Panc1 (cell line): ENCODE measurements at regions not wholly inside any gene's neighbourhood (a gene's known extent, or its start where the extent isn't known, plus 50 kb on each side); places are given as distances from the start of the nearest gene placed in this dataset.

ENCODE experiments used
- ATAC-seq: fragments of 200-7000 bp; cut with Tn5 transposase; 2 replicates; pipeline ENCODE4 v1.9.1; 2020; ENCODE audit warnings: mild to moderate bottlenecking, moderate library complexity
- BruUV-seq: library from RNA; stranded (reverse); fragments of 400-500 nt; replicated peaks from 2 replicates; lab custom pipeline; 2021; lab: Mats Ljungman, UMichigan
- CTCF ChIA-PET: fragments of 300-600 bp; sonication (Branson Sonifier 250); formaldehyde crosslinking; loops from one replicate; lab custom pipeline; 2022; ENCODE audit warnings: antibody characterized with exemption; lab: Charles Lee
- POLR2A ChIA-PET: fragments of 300-600 bp; sonication (Branson Sonifier 250); formaldehyde crosslinking; loops from one replicate; lab custom pipeline; 2022; ENCODE audit warnings: antibody characterized with exemption; lab: Charles Lee
- DNase-seq: peaks from one replicate; pipeline ENCODE4 v3.0.0-alpha.2; 2010; ENCODE audit warnings: low read depth, low spot score
- H3K27ac ChIP-seq: 2 replicates; pipeline ENCODE4 v1.5.1; 2011; ENCODE audit warnings: mild to moderate bottlenecking, low read length, inconsistent platforms
- H3K27me3 ChIP-seq: fragments of 200-500 bp; sonication (Bioruptor generic); 2 replicates; pipeline ENCODE4 v1.6.0; 2014; ENCODE audit warnings: low read length, inconsistent platforms; ENCODE audit not compliant: control insufficient read depth, insufficient read depth
- H3K36me3 ChIP-seq: fragments of 200-500 bp; sonication (Bioruptor generic); 2 replicates; pipeline ENCODE4 v1.5.1; 2014; ENCODE audit warnings: inconsistent platforms, mild to moderate bottlenecking, low read length, moderate library complexity; ENCODE audit not compliant: control insufficient read depth, insufficient read depth
- H3K4me1 ChIP-seq: 2 replicates; pipeline ENCODE4 v1.5.1; 2011; ENCODE audit warnings: inconsistent platforms, mild to moderate bottlenecking, low read length, moderate library complexity; ENCODE audit not compliant: control insufficient read depth, insufficient read depth
- H3K4me3 ChIP-seq, 2 experiments: 2 replicates each; pipeline ENCODE4 v1.5.1; 2011 to 2012; ENCODE audit warnings: low read depth in 2 of 2, low read length in 2 of 2, mild to moderate bottlenecking in 2 of 2, inconsistent platforms in 1 of 2, moderate library complexity in 1 of 2
- H3K9me3 ChIP-seq: fragments of 200-500 bp; sonication (Bioruptor generic); 2 replicates; pipeline ENCODE4 v1.5.1; 2014; ENCODE audit warnings: low read depth, mild to moderate bottlenecking, inconsistent platforms, low read length, moderate library complexity; ENCODE audit not compliant: control insufficient read depth, insufficient read depth
- CTCF ChIP-seq: fragments of 450-650 bp; IDR thresholded peaks from 2 replicates; pipeline ENCODE4 v1.5.1; 2017; ENCODE audit warnings: mild to moderate bottlenecking
- POLR2AphosphoS5 ChIP-seq: IDR thresholded peaks from 2 replicates; pipeline ENCODE4 v1.6.1; 2012; ENCODE audit warnings: mild to moderate bottlenecking, low read depth, low read length, moderate library complexity
- REST ChIP-seq, 2 experiments: IDR thresholded peaks; 2 replicates each; pipeline ENCODE4 v1.6.1; 2011 to 2012; ENCODE audit warnings: low read depth in 2 of 2, control low read depth in 1 of 2, low read length in 1 of 2, mild to moderate bottlenecking in 1 of 2, moderate library complexity in 1 of 2; ENCODE audit not compliant: insufficient read depth in 1 of 2
- SIN3A ChIP-seq: IDR thresholded peaks from 2 replicates; pipeline ENCODE4 v1.6.1; 2012; ENCODE audit warnings: low read depth, mild to moderate bottlenecking, low read length, moderate library complexity, borderline replicate concordance; ENCODE audit not compliant: insufficient read depth
- TCF7L2 ChIP-seq: IDR thresholded peaks from 2 replicates; pipeline ENCODE4 v1.6.1; 2011; ENCODE audit warnings: mild to moderate bottlenecking, low read depth, low read length, inconsistent platforms
- in situ Hi-C: cut with HindIII; loops from 2 replicates; pipeline ENCODE4 v1.10.0; 2016; ENCODE audit warnings: low sequenced_read_pairs, low pct_unique_long_range_greater_than_20kb
- intact Hi-C: fragments of 100-400 bp; cut with micrococcal nuclease; formaldehyde crosslinking; loops from one replicate; pipeline ENCODE4 v1.10.0; 2022; ENCODE audit not compliant: unreplicated experiment

- ChIA-PET POLR2A (no interaction called here), CTCF (no interaction called here)
- Histone ChIP-seq H3K4me3 (no peak overlapping the region), H3K27me3 (no peaks in the 10 kb centered on the region), H3K36me3 (no peaks in the 10 kb centered on the region), H3K4me1 (no peaks in the 10 kb centered on the region), H3K27ac (no peak overlapping the region), H3K9me3 (no peaks in the 10 kb centered on the region)
- TF ChIP-seq POLR2AphosphoS5, result no peak
- no peak for TF ChIP-seq REST (IDR thresholded peaks at IDR 0.05; ENCODE audit: insufficient read depth in 1 of 2, low read depth in 2 of 2, low read length in 1 of 2)
- no peak for TF ChIP-seq CTCF
- TF ChIP-seq SIN3A, result no peak
- no peak for TF ChIP-seq TCF7L2
- ATAC-seq (no peak), DNase-seq (no peak)
- intact Hi-C loops (no loop called here), in situ Hi-C loops (no loop called here)
- BruUV-seq, result no TSS peak
Measured at GRCh38 chr1:69433073-69433472, 134.6 kb upstream of the LRRC7 start.

- in situ Hi-C loops (no loop called here), intact Hi-C loops (no loop called here)
- DNase-seq, result no peak
- BruUV-seq, result no TSS peak
- no peak for TF ChIP-seq TCF7L2
- TF ChIP-seq REST (IDR thresholded peaks at IDR 0.05; ENCODE audit: insufficient read depth in 1 of 2, low read depth in 2 of 2, low read length in 1 of 2), result no peak
- TF ChIP-seq CTCF, result no peak
- no peak for TF ChIP-seq POLR2AphosphoS5
- TF ChIP-seq SIN3A, result no peak
- ATAC-seq, result no peak
- ChIA-PET CTCF (no interaction called here), POLR2A (interaction anchor here (0.6 kb wide), 1 partner anchor 628 kb away, joined by 6 read pairs; no protein-coding TSS in a partner anchor)
- no peaks in the 10 kb centered on the region for H3K9me3 ChIP-seq
- no peaks in the 10 kb centered on the region for H3K36me3 ChIP-seq
- no peak overlapping the region for H3K4me3 ChIP-seq
- H3K27me3 ChIP-seq, result no peaks in the 10 kb centered on the region
- no peak overlapping the region for H3K27ac ChIP-seq
- H3K4me1 ChIP-seq, result no peaks in the 10 kb centered on the region
Measured at GRCh38 chr1:69436151-69436550, 131.6 kb upstream of the LRRC7 start.
